GM19238 (cell line): ENCODE measurements at regions not wholly inside any gene's neighbourhood (a gene's known extent, or its start where the extent isn't known, plus 50 kb on each side); places are given as distances from the start of the nearest gene placed in this dataset.

Experiments
- DNase-seq: peaks from one replicate; pipeline ENCODE4 v3.0.0; 2011; ENCODE audit warnings: low spot score; ENCODE audit not compliant: insufficient read length

DNA sequence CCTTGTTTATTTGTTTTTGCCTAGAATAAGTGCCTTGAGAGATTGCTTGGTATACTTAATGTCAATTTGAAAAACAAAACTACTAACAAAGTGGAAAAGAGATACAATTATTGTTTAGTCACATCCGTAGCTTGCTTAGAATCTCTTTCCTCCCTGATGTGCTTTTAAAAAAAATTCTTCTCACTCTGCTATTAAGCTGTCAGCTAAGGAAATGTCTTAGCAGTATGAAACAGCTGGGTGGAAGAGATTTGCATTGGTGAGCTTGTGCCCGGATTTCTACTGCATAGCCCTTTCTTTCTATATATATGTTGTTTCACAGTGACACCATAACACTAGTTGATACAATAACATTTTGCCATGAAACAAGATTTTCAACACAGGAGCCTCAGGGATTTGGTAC is 229.4 kb upstream of the RGS6 start:
- no peak for DNase-seq

DNA sequence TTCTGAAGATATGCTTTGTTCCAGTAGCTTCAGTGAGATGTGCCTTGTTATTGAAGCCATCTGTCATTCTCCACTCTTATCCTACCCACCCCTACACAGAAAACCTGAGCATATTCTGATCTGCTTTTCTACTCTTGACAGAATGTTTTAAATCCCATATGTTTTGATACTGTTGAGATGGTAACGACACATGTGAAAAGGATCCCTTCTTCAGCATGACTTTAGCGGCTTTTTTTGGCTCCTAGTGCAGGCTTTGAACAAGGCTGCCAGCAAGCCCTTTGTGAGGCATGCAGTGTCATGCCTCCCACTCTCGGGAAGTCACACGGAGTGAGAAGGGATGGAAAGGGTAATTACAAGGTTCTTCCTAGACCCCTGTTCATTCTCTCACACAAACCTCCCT is 228.8 kb upstream of the RGS6 start:
- DNase-seq: no peak

DNA sequence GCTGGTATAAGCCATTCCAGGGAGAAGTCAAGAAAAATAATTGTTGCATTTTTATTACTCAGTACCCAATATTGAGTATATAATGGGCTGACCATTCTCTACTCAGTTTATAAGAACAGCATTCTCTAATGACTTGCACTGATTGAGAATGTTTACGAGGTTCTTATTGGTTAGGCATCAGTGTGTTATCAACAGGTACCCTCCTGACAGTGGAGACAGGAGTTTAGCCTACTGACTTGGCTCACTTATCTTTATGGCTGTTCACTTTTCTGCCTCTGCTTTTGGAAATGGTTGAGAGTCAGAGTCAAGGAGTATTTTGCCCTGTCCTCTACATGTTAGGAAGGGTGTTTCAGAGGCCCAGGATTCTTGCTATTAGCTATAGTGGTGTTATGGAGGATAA is 228.0 kb upstream of the RGS6 start:
- DNase-seq: no peak

DNA sequence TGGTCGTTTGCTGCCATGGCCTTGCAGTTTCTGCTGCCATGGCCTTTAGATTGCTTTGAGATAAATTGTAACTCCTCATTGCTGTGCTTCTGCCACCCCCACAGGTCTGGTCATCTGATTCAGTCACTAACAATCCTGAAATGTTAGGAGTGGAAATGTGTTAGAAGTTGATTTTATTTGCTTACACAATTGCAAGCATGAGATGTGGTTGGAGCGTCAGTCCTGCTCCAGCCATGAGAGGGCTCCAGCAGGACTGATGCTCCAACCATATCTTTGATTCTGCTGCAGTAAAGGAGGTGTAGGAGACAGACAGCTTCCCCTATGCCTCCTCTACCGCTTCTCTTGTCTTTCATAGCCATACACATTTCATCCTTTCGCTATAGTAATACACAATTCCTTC is 226.8 kb upstream of the RGS6 start:
- DNase-seq: no peak

DNA sequence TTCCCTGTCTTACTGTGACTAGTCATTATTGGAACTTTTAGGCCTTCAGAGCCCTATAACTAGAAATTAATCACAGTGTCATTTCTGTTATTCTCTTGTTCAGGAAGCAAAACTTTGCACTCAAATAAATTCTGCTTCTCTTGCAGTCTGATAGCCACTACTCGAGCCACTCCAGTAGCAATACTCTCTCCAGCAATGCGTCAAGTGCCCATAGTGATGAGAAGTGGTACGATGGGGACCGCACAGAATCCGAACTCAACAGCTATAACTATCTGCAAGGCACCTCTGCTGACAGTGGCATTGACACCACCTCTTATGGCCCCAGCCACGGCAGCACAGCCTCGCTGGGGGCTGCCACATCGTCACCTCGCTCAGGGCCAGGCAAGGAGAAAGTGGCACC is 223.2 kb upstream of the RGS6 start:
- DNase-seq: no peak

DNA sequence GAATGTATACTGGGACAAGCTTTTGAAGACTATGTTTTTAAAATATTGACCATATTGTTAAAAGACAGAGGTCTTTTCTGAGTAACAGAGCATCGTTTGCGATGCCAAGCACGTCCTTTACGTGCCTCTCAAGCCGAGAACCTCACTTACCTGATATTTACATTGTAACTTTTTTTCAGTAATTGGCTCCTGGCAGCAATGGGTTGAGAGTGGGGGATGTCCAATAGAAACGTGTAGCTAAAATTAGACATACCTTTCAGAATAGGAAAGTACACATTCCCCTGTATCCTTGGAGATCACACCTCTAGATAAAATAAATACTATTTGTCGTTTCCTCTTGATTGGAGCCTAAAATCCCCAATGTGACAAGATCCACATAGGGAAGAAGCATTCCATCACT is 222.2 kb upstream of the RGS6 start:
- no peak for DNase-seq

DNA sequence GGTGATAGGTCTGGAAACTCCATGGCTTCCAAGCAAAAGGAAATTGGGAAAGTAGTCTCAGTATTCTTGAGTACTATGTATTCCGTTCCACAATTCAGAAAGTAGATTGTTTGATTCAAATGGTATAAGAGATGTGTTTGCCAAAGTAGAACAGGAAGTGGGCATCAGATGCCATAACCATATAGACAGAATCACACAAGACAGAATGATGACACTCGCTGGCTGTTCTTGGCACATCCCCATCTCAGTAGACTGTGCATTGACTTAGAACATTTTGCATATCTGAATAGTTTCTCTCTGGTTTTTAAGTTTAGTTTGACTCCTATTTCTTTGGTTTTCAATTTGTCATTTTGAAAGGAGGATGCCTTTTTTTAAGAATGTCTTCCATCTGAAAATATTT is 221.1 kb upstream of the RGS6 start:
- no peak for DNase-seq

DNA sequence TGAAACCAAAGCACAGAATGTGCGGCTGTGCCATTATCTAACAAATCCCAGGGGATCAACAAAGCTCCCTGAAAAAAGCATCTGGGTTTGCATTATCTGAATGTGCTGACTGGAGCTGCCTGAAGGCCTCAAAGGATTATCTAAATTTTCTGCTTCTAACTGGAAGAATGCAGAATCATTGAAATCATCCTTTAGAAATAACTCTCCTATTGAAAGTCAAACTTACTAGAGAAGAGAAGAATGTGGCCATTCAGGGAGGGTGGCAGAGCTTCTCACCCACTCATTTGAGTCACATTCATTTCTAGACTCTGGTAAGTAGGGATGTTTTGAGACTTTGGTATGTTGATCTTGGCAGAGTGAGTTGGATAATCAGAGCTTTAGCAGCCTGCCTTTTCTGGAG is 220.6 kb upstream of the RGS6 start:
- no peak for DNase-seq

DNA sequence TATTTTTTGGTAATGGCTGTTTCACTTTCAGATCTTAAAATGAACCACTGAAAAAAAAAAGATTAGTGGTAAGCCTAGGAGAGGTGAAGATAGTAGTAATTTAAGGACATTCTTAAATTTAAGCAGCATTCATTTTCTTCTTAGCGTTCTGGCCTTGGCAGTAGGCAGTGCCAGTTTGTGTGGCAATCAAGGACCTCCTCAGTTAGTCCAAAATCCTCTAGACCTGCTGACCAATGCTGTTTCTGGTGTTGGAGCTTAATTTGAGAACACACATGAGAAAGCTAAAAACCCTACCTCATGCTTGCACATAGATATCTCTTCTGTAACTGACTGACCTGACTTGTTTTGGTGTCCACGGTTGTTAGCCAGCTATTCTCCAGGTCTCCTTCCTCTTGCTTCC is 219.8 kb upstream of the RGS6 start:
- DNase-seq: no peak

DNA sequence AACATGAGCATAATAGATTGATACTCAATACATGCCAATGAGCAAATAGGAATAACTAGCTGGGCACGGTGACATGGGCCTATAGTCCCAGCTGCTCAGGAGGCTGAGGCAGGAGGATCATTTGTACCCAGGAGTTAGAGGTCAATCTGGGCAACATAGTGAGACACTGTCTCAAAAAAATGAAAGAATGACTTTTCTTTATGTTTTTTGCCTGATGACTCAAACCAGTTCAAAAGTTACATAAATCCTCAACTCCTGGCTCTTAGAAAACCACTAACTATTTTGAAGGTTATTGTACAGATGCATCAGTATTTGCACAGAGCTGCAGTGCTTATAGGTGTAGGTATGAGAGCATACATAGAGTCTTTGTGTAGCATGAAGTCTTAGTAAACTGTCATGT is 219.2 kb upstream of the RGS6 start:
- DNase-seq: no peak

DNA sequence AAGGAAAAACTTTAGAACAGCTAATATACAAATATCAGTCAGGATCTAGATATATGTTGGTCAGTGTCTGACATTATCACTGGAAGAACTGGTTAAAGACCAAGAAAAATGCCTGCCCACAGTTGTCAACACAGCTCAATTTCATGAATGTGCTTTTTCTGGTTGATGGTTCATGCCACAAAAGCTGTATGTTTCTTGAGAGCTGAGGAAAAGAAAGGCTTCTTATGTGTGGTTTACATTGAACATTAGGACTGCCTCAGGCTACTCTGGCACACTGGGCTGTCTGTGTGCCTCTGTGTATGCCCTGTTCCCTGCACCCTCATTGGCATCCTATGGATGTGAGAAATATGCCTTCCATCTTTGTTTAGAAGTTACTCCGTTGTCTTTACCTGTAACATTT is 218.8 kb upstream of the RGS6 start:
- no peak for DNase-seq

DNA sequence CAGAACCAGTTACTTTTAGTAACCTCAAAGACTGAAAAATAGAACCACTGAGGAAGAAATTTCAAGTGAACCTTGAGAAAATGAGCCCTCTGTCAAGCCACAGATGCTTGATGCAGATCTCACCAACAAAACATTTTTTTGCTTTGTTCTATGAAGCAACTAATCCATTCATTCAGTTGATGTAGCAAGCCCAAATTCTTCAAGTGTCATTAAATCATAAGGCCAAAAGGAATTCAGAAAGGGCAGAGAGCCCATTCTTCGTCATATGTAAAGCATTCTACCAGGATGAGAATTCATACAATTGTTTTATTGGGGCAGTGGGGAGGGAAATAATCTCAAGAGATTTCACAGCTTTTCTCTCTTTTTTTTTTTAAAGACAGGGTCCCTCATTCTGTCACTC is 218.0 kb upstream of the RGS6 start:
- no peak for DNase-seq

DNA sequence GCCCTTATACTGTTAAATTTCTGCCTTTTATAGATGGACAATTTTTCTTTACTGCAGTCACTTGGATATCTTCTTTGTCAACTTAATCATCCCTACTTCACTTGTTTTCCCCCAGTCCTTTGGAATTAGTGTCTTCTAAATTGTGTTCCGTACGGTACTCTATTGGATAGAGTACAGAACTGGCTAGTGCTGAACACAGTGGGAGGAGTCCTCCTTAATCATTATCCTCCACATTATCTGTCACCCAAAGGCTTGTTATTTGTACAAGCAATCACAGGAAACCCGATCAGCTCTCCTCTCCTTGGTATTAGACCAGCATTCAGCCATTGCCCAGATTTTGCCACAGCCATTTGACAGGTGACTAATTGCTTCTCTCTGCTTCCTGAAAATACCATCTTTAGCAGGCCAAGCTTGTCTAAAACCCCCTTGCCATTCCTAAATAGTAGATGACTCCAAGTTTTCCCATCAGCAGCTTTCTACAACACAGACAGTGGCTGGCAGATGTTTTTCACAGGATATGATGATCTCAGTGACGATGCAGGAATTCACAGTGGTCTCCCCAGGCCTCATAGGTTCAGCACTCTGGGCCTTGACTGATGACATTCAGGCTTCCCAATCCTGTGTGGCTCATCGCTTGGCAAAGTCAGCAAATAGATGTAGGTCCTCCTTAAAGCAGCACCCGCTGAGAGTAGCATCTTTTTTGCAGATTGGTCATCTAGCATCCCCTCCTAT is 216.0 kb upstream of the RGS6 start:
- DNase-seq: no peak

DNA sequence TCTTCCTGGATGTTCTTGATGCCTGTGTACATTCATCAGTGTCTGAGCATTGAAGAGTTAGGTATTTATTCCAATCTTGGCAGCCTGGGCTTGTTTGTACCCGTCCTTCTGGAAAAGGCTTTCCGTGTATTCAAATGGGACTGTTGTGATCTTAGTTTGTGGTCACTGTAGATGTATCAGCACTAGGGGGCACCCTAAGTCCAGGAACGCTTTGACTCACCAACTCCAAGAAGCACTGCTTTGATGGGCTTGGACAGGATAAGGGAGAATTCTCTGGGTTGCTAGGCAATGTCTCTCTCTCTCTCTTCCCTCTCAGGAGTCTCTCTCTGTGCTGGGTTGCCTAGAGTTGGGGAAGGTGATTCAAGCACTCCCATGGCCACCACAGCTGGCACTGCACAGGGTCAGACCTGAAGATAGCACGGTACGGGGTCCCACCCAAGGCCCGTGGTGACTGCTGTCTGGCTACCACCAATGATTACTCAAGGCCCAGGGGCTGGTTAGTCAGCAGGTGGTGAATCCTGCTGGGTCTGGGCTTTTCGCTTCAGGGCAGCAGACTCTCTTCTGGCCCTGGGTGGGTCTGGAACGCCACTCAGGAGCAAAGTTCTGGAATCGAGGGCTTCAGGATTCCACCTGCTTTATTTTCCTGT is 211.1 kb upstream of the RGS6 start:
- no peak for DNase-seq

DNA sequence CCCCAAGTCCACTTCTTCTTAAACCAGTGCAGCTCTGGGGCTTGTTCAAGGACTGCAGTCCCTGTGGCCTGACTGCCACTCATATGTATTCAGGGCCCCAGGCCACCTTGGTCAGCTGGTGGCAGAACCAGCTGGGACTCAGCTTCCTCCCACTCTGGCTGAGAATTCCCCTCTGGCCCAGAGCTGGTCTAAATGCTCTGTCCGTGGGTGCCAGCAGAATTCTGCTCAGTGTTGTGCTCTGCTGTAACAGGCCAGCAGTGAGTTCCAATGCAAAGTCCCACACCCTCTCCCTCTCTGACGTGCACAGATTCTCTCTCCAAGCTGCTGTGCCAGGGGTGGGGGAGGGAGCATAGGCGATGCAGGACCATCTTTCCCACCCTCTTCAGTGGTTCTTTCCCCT is 210.4 kb upstream of the RGS6 start:
- no peak for DNase-seq

DNA sequence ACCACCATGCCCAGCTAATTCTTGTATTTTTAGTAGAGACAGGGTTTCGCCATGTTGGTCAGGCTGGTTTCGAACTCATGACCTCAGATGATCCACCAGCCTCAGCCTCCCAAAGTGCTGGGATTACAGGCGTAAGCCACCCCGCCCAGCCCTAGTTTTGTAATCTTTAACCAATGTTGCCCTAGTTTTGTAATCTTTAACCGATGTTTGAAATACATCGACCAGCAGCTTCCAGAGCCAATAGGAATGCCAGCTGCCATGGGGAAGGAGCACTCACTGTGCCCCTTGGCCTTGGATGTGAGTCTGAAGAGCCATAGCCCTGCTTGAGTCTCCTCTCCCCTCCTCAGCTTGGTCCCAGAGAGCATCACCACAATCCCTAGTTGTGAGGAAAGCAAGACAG is 209.3 kb upstream of the RGS6 start:
- no peak for DNase-seq

DNA sequence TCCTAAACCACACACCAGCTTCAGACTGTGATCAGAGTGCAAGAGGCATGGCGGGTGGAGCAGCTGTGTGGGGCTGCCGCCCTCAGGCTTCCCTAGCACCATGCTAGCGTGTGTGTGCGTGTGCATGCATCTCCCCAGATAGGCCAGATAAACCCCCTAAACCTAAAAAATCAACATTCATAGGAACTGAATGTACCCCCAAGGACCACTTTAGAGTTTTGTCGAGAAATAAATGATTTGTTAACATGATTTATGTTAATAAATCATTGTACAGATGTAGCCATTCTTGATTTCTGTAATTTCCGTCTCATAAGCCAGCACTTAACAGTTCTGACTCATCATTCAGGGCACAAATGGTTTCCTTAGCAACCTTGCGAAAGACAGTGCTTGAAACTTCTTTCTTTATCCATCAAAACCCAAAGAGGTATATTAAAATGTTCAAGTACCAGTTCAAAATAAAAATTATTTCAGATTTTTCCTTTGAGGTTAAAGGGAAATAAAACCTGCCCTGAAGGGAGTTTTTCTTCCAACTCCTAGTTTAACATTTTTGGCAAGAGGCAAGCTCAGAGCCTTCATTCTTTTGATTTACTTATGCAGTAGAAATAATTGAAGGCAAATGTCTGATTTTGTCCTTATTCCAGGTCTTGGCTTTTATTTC is 206.2 kb upstream of the RGS6 start:
- no peak for DNase-seq

DNA sequence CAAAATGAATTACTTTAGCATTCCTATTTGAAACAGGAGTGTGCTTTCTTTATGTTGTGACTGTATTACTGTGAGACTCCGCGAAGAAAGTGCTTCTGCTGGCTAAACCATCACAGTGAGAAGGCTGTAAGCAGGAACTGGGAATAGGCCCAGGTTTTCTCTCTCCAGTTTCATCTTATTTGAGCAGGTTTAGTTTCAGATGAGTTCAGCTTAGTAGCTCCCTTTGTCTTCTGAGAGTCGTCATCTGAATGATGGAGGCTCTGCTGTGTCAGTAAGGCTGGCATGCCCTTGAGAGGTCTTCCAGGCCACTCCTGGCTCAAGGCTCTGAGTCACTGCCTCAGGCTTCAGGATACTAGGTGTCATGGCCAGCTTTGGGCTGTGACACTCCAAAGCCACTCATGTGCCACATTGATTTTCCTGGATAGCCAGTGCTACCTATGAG is 205.6 kb upstream of the RGS6 start:
- no peak for DNase-seq

DNA sequence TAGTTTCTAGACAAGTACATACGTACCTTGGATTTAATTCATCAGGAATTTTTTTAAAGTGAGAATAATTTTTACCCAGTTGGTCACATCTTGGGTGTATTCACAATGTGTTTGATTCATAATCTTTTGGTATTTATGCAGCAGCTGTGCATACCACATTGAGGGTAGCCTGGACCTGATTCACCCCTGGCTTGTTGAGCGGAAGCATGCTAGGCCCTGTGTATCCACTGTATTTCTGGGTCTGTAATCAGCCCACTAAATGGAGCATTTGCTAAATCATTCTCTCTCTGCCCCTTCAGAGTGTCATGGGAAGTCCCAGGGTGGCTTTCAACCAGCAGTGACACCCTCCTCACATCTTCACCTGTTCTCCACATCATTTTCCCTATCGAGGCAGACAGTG is 203.8 kb upstream of the RGS6 start:
- no peak for DNase-seq

DNA sequence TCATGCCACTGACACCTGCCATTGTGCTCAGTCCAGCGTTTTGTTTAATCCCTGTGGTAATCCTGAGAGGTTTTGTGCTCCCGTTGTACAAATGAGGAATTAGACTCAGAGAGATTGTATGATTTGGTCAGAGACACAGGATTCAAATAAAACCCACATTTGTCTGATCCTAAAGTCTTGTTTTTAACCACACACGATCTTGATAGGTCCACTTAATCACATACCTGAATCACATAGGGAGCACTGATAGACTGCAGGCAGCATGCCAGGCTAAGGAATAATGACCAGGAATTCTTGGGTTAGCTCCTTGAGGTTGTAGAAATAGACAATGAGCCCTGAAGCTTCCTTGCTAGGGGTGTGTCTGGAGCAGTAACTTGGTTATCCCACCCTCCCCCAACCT is 202.6 kb upstream of the RGS6 start:
- no peak for DNase-seq

DNA sequence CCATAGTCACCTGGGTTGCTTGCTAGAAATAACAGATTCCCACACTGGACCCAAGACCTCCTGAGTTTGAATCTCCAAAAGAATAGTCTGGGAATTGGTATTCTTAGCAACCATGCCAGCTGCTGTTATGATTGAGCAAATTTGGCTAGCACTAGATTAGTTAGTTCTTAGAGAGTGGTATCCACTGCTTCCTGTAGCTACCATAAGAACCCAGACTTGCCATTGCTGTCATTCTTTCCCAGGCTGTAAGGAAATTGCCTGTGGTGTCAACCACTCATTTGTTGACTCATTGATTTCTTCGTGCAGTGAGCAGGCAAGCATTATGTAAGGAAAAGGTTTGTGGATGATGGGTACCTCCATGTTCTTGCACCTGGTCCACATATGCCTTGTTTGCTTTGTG is 201.8 kb upstream of the RGS6 start:
- DNase-seq: no peak

DNA sequence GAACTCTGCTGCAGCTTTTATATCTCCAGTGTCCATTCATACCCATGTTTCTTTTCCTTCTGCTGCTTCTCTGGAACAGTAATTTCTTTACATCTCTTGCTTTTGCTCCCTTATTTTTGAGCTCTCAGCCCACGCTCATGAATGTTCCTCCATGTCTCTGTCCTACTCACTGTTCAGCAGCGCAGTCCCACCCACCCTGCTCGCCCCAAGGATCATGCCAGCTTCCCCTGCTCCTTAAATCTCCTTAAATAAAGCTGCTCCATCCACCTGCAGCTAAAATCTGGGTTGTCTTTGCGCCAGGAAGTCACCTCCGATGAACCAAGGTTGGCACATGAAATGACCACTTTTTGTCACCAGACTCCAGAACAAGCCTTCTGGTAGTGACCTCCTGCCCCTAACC is 201.1 kb upstream of the RGS6 start:
- DNase-seq: no peak
